Kidney (tissue), 13 donors: ENCODE measurements at regions not wholly inside any gene's neighbourhood (a gene's known extent, or its start where the extent isn't known, plus 50 kb on each side); places are given as distances from the start of the nearest gene placed in this dataset.
A peak's percentile ranks its signal among the peaks of the same experiment; 100 is the strongest.

Experiments
- DNase-seq, 5 donors: peaks; one replicate each; pipeline ENCODE4 v3.0.0-alpha.2; 2013 to 2020
- FAIRE-seq: peaks from 2 replicates; lab custom pipeline; 2012; peaks lifted over from hg19 to GRCh38; lab: Jason Lieb, UNC
- H3K27ac ChIP-seq, 2 donors: one replicate each; pipeline ENCODE4 v1.7.0; 2013; ENCODE audit warnings: low read depth in 2 of 2, low read length in 2 of 2, inconsistent platforms in 1 of 2
- H3K27me3 ChIP-seq: one replicate; pipeline ENCODE4 v1.7.1; 2013; ENCODE audit warnings: low read length, inconsistent platforms; ENCODE audit not compliant: control insufficient read depth, insufficient read depth
- H3K36me3 ChIP-seq, 3 donors: one replicate each; pipeline versions ENCODE4 v1.7.0 to v1.7.1; 2013; ENCODE audit warnings: low read length in 3 of 3, control low read depth in 1 of 3, inconsistent platforms in 1 of 3; ENCODE audit not compliant: insufficient read depth in 3 of 3, control insufficient read depth in 2 of 3
- H3K4me1 ChIP-seq, 3 donors: one replicate each; pipeline versions ENCODE4 v1.7.0 to v1.7.1; 2013; ENCODE audit warnings: low read length in 3 of 3, inconsistent platforms in 1 of 3, low read depth in 1 of 3; ENCODE audit not compliant: control insufficient read depth in 2 of 3, insufficient read depth in 2 of 3
- H3K4me3 ChIP-seq, 3 donors: one replicate each; pipeline versions ENCODE4 v1.7.0 to v1.8.1; 2013; ENCODE audit warnings: low read length in 3 of 3, control low read depth in 1 of 3, inconsistent platforms in 1 of 3
- H3K9ac ChIP-seq, 3 donors: one replicate each; pipeline versions ENCODE4 v1.7.0 to v1.7.1; 2013; ENCODE audit warnings: low read length in 3 of 3, control low read depth in 1 of 3, inconsistent platforms in 1 of 3
- H3K9me3 ChIP-seq, 3 donors: one replicate each; pipeline versions ENCODE4 v1.7.0 to v1.7.1; 2013; ENCODE audit warnings: low read length in 3 of 3, control low read depth in 1 of 3, inconsistent platforms in 1 of 3; ENCODE audit not compliant: control insufficient read depth in 2 of 3, insufficient read depth in 1 of 3
- intact Hi-C: fragments of 100-400 bp; cut with DNase I; formaldehyde crosslinking; loops from one replicate; pipeline ENCODE4 v1.11.1; 2022
- TF ChIP-seq, protein P1 (sequence below): IDR thresholded peaks from 3 replicates; pipeline ENCODE4 v1.5.1; 2012; ENCODE audit warnings: mild to moderate bottlenecking, moderate library complexity, borderline replicate concordance; ENCODE audit not compliant: insufficient read depth; ENCODE audit errors: extremely low read depth
- donor health status: control.
- donor health status: control.
- donor health status: control.
- donor health status: control.
- donor health status: control.
- donor health status: DM: yes; HTN: yes; CAD: no.
- donor health status: Normal renal cell carcinoma (clear cell type).

DNA sequence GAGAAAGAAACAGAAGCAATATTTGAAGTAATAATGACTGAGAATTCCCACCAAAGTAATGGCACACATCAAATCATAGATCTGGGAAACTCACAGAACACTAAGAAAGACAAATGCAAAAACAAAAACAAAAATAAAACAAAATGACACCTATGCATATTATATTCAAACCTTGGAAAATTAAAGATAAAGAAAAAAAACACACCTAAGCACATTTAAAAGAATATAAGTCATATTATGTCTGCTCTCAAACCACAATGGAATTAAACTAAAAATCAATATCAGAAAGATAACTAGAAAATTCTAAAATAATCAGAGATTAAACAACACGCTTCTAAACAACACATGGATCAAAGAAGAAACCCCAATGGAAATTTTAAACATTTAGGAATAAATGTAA, 59.7 kb upstream of the GALNT5 start:
- Histone ChIP-seq H3K27ac (no peak overlapping the region), H3K9ac (no peak overlapping the region), H3K9me3 (no peaks in the 10 kb centered on the region), H3K4me3 (no peak overlapping the region), H3K27me3 (no peaks in the 10 kb centered on the region), H3K36me3 (no peaks in the 10 kb centered on the region), H3K4me1 (no peaks in the 10 kb centered on the region)
- TF ChIP-seq, protein P1, sequence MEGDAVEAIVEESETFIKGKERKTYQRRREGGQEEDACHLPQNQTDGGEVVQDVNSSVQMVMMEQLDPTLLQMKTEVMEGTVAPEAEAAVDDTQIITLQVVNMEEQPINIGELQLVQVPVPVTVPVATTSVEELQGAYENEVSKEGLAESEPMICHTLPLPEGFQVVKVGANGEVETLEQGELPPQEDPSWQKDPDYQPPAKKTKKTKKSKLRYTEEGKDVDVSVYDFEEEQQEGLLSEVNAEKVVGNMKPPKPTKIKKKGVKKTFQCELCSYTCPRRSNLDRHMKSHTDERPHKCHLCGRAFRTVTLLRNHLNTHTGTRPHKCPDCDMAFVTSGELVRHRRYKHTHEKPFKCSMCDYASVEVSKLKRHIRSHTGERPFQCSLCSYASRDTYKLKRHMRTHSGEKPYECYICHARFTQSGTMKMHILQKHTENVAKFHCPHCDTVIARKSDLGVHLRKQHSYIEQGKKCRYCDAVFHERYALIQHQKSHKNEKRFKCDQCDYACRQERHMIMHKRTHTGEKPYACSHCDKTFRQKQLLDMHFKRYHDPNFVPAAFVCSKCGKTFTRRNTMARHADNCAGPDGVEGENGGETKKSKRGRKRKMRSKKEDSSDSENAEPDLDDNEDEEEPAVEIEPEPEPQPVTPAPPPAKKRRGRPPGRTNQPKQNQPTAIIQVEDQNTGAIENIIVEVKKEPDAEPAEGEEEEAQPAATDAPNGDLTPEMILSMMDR: no peak
- DNase-seq (no peak), FAIRE-seq (peak; percentile 23)
- intact Hi-C loops: loop anchor here (10.0 kb wide), 1 partner anchor 1813 kb away; no protein-coding TSS in a partner anchor

DNA sequence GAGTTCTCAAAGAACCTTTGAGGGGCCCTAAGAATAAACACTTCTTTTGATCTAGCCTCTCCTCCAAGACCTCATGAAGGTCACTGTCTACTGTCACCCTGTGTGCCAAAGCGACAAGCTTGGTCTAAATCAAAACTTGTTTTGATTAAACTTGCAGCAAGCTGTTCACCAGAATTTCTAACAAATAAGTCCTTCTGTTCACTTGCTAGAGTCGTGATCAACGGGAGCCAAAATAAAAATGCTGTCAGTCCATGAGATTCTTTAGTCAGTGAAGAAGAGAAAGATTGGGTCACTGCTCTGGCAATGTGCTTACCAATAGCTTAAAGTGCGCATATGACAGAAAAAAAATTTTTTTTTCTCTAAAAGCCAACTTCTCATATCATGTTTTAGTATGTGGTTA, 53.9 kb upstream of the GALNT5 start:
- H3K36me3 ChIP-seq: no peaks in the 10 kb centered on the region
- FAIRE-seq (no peak), DNase-seq (no peak)

DNA sequence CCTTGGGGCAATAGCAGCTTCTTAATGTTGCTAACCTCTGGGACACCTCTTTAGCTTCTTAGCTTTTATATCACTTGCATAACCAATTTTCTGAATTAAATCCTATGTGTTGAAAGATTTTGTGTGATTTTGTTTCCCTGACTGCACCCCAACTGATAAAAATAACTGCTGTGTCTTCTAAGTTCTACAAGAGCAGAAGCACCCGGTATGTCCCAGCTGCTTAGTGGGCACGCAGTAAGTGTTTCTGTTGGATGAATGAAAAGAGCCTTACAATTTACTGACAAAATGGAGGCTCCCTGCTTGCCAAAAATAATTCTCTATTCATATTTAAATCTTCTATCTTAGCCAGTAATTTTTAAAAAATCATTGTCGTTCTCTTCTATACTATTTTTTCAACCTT, 53.1 kb upstream of the GALNT5 start:
- TF ChIP-seq, protein P1: no peak
- Histone ChIP-seq H3K9ac (no peak overlapping the region), H3K27ac (no peak overlapping the region), H3K36me3 (no peaks in the 10 kb centered on the region), H3K27me3 (no peaks in the 10 kb centered on the region), H3K4me1 (no peaks in the 10 kb centered on the region), H3K4me3 (no peak overlapping the region), H3K9me3 (no peaks in the 10 kb centered on the region)
- intact Hi-C loops: no loop called here
- FAIRE-seq (no peak), DNase-seq (no peak)

More for the DNA sequence above, 53.9 kb upstream of the GALNT5 start:
- H3K9ac ChIP-seq: no peak overlapping the region
- no peak overlapping the region for H3K27ac ChIP-seq
- TF ChIP-seq, protein P1: no peak
- H3K9me3 ChIP-seq: no peaks in the 10 kb centered on the region
- H3K27me3 ChIP-seq: no peaks in the 10 kb centered on the region
- H3K4me3 ChIP-seq: no peak overlapping the region
- no peaks in the 10 kb centered on the region for H3K4me1 ChIP-seq
- intact Hi-C loops: no loop called here

GRCh38 chr2:157206916-157207315, 50.6 kb upstream of the GALNT5 start:
- intact Hi-C loops: no loop called here
- Histone ChIP-seq H3K9me3 (no peaks in the 10 kb centered on the region), H3K27ac (no peak overlapping the region), H3K4me1 (no peaks in the 10 kb centered on the region), H3K27me3 (no peaks in the 10 kb centered on the region), H3K9ac (no peak overlapping the region), H3K4me3 (no peak overlapping the region), H3K36me3 (no peaks in the 10 kb centered on the region)
- TF ChIP-seq, protein P1: no peak
- DNase-seq (no peak), FAIRE-seq (no peak)
